ENCODE measurements at regions not wholly inside any gene's neighbourhood (a gene's known extent, or its start where the extent isn't known, plus 50 kb on each side); places are given as distances from the start of the nearest gene placed in this dataset.

DNA sequence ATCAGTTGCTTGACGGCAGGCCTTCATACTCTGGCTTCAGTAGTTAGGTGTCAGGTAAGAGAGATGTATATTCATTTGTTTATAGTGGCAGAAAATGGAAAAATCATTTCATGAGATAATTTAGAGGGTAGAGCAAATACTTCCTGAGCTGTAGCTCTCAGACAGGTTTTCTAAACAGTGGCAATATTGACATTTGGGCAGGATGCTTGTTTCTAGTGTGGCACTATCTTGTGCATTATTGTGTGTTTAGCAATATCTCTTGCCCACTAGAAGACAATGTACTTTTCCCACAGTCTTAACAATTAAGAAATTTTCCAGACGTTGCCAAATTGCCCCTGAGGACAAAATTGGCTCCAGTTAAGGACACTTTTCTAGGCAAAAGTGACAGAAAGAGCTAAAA is 1143.1 kb downstream of the PLA2G4A start:
- TF ChIP-seq ISL1 (CRISPR knock-in tag; IDR thresholded peaks at IDR 0.05) (no peak), TCF4 (CRISPR knock-in tag; IDR thresholded peaks at IDR 0.05; ENCODE audit: borderline replicate concordance) (no peak), CSDC2 (CRISPR knock-in tag; IDR thresholded peaks at IDR 0.05) (no peak)
- TF ChIP-seq, protein P1, sequence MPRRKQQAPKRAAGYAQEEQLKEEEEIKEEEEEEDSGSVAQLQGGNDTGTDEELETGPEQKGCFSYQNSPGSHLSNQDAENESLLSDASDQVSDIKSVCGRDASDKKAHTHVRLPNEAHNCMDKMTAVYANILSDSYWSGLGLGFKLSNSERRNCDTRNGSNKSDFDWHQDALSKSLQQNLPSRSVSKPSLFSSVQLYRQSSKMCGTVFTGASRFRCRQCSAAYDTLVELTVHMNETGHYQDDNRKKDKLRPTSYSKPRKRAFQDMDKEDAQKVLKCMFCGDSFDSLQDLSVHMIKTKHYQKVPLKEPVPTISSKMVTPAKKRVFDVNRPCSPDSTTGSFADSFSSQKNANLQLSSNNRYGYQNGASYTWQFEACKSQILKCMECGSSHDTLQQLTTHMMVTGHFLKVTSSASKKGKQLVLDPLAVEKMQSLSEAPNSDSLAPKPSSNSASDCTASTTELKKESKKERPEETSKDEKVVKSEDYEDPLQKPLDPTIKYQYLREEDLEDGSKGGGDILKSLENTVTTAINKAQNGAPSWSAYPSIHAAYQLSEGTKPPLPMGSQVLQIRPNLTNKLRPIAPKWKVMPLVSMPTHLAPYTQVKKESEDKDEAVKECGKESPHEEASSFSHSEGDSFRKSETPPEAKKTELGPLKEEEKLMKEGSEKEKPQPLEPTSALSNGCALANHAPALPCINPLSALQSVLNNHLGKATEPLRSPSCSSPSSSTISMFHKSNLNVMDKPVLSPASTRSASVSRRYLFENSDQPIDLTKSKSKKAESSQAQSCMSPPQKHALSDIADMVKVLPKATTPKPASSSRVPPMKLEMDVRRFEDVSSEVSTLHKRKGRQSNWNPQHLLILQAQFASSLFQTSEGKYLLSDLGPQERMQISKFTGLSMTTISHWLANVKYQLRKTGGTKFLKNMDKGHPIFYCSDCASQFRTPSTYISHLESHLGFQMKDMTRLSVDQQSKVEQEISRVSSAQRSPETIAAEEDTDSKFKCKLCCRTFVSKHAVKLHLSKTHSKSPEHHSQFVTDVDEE (CRISPR knock-in tag; IDR thresholded peaks at IDR 0.05): no peak
- TF ChIP-seq, protein P2, sequence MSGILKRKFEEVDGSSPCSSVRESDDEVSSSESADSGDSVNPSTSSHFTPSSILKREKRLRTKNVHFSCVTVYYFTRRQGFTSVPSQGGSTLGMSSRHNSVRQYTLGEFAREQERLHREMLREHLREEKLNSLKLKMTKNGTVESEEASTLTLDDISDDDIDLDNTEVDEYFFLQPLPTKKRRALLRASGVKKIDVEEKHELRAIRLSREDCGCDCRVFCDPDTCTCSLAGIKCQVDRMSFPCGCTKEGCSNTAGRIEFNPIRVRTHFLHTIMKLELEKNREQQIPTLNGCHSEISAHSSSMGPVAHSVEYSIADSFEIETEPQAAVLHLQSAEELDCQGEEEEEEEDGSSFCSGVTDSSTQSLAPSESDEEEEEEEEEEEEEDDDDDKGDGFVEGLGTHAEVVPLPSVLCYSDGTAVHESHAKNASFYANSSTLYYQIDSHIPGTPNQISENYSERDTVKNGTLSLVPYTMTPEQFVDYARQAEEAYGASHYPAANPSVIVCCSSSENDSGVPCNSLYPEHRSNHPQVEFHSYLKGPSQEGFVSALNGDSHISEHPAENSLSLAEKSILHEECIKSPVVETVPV (CRISPR knock-in tag; IDR thresholded peaks at IDR 0.05): no peak
- no peak for ATAC-seq

DNA sequence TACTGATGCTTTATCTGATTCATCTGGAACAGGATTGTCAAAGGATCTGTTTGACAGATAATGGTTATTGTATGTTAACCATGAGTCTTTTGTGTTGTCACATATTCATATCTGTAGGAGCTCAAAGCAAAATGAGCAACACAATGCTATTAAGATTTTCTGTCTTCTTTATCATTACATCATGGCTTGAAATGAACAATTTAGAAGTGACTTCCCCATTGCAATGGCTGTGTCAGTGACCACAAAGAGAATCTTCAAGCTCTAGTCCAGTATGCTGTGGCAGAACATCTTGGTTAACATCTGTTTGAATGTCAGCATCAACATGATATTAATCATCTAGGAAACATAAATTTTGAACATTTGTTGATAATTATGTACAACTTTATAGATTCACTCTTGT is 1148.5 kb downstream of the PLA2G4A start:
- no peak for TF ChIP-seq GLIS3 (CRISPR knock-in tag; IDR thresholded peaks at IDR 0.05)
- TF ChIP-seq ZNF565 (CRISPR knock-in tag; conservative IDR thresholded peaks at IDR 0.05; ENCODE audit: low read depth): no peak
- TF ChIP-seq CSDC2 (CRISPR knock-in tag; IDR thresholded peaks at IDR 0.05): no peak
- no peak for TF ChIP-seq RARB (CRISPR knock-in tag; IDR thresholded peaks at IDR 0.05)
- no peak for ATAC-seq

DNA sequence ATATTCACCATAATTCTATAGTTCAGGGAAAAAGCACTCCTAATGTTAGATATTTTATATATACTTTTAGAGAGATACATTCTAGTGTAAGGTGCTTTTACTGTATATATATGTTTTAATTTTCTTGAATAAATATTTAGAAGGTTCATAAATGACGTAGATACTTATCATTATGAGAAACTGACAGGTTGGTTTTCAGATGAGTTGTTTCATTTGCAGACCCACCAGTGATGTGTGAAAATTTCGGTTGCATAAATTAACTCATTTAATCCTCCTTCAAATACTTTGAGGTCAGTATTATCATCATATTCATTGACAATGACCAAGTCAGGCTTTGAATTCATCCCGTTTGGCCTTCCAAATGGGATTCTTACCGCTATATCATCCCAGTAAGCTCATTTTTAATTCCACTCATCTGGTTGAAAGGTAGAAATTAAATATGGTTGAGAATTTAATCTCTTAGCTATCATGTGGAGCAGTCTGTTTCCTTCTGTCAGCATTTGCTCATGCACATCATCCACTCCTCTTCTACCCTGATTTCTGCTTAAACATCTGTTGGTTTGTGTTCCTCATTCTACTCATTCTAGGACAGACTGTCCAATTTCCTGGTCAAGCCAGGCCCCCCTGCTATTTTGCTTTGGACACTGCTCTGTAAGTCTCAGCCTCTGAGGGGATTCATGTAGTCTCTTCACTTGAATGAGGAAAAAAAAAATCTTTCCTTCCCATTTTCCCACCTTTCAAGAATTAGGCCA is 1156.6 kb downstream of the PLA2G4A start:
- ATAC-seq: no peak
- TF ChIP-seq ZFP30 (CRISPR knock-in tag; IDR thresholded peaks at IDR 0.05): no peak
- TF ChIP-seq TCF4 (CRISPR knock-in tag; IDR thresholded peaks at IDR 0.05; ENCODE audit: borderline replicate concordance): no peak
- no peak for TF ChIP-seq ZNF70 (CRISPR knock-in tag; IDR thresholded peaks at IDR 0.05)
- TF ChIP-seq GLIS3 (CRISPR knock-in tag; IDR thresholded peaks at IDR 0.05): no peak
- TF ChIP-seq RARB (CRISPR knock-in tag; IDR thresholded peaks at IDR 0.05): no peak
- no peak for TF ChIP-seq ESRRG (CRISPR knock-in tag; IDR thresholded peaks at IDR 0.05)
- TF ChIP-seq, protein P2 (CRISPR knock-in tag; IDR thresholded peaks at IDR 0.05): no peak

DNA sequence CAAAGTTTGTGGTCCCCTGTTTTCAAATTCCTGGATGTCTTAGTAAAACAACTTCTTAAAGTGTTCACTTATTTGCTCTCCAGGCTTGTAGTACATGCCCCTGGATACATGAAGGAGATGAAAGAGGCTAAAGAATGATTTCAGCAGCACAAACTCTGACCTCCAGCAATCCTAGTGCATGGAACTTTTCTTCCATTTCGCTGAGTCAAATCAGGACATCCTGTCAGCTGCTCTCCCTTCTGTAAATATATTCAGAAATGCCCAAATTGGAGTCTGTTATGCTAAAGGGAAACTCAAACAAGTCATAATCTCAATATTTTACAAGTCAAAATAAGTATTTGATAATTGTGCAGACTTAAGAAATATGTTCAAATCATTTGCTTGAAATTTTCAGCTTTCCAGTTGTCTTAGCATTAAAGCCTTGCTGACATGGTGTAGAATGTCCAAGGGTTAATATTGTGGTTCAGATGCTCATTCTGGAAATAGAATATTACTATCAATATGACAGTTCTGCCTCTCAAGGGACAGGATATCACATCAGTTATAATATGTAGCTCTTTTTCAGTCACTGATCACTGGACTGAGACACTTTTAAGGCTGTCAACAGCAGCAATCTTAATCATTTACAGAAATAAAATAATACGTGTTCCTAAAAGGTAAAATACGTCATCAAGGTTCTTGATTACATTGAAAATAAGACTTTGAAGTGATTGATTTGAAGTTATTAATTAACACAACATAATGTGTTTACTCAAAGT is 1157.3 kb downstream of the PLA2G4A start:
- no peak for ATAC-seq
- TF ChIP-seq, protein P3, sequence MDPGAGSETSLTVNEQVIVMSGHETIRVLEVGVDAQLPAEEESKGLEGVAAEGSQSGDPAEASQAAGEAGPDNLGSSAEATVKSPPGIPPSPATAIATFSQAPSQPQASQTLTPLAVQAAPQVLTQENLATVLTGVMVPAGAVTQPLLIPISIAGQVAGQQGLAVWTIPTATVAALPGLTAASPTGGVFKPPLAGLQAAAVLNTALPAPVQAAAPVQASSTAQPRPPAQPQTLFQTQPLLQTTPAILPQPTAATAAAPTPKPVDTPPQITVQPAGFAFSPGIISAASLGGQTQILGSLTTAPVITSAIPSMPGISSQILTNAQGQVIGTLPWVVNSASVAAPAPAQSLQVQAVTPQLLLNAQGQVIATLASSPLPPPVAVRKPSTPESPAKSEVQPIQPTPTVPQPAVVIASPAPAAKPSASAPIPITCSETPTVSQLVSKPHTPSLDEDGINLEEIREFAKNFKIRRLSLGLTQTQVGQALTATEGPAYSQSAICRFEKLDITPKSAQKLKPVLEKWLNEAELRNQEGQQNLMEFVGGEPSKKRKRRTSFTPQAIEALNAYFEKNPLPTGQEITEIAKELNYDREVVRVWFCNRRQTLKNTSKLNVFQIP (CRISPR knock-in tag; IDR thresholded peaks at IDR 0.05; ENCODE audit: borderline replicate concordance, low read depth): no peak
- TF ChIP-seq ARNTL (CRISPR knock-in tag; IDR thresholded peaks at IDR 0.05; ENCODE audit: borderline replicate concordance, low read depth) (no peak), ZC3H10 (CRISPR knock-in tag; IDR thresholded peaks at IDR 0.05) (no peak), ZNF70 (CRISPR knock-in tag; IDR thresholded peaks at IDR 0.05) (no peak), SNAI2 (CRISPR knock-in tag; IDR thresholded peaks at IDR 0.05) (no peak), ZNF8 (CRISPR knock-in tag; IDR thresholded peaks at IDR 0.05) (no peak), ZNF565 (CRISPR knock-in tag; conservative IDR thresholded peaks at IDR 0.05; ENCODE audit: low read depth) (no peak), GLIS3 (CRISPR knock-in tag; IDR thresholded peaks at IDR 0.05) (no peak), RARB (CRISPR knock-in tag; IDR thresholded peaks at IDR 0.05) (no peak)
- TF ChIP-seq, protein P4, sequence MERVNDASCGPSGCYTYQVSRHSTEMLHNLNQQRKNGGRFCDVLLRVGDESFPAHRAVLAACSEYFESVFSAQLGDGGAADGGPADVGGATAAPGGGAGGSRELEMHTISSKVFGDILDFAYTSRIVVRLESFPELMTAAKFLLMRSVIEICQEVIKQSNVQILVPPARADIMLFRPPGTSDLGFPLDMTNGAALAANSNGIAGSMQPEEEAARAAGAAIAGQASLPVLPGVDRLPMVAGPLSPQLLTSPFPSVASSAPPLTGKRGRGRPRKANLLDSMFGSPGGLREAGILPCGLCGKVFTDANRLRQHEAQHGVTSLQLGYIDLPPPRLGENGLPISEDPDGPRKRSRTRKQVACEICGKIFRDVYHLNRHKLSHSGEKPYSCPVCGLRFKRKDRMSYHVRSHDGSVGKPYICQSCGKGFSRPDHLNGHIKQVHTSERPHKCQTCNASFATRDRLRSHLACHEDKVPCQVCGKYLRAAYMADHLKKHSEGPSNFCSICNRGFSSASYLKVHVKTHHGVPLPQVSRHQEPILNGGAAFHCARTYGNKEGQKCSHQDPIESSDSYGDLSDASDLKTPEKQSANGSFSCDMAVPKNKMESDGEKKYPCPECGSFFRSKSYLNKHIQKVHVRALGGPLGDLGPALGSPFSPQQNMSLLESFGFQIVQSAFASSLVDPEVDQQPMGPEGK (CRISPR knock-in tag; IDR thresholded peaks at IDR 0.05; ENCODE audit: borderline replicate concordance): no peak

Measured in SK-N-SH treated with all-trans-retinoic acid at 6 μM for 48 hours (cell line).